WERI-Rb-1 (cell line): ENCODE measurements at regions not wholly inside any gene's neighbourhood (a gene's known extent, or its start where the extent isn't known, plus 50 kb on each side); places are given as distances from the start of the nearest gene placed in this dataset.

Experiments used
- DNase-seq: peaks from one replicate; pipeline ENCODE4 v3.0.0-alpha.2; 2020
- H3K27ac ChIP-seq: fragments of 250-450 bp; sonication (Bioruptor Pico); 2 replicates; pipeline ENCODE4 v1.5.1; 2020; ENCODE audit warnings: mild to moderate bottlenecking, moderate library complexity
- H3K27me3 ChIP-seq: fragments of 250-450 bp; sonication (Bioruptor Pico); 2 replicates; pipeline ENCODE4 v1.5.1; 2021; ENCODE audit warnings: mild to moderate bottlenecking, low read depth, moderate library complexity; ENCODE audit not compliant: insufficient read depth, severe bottlenecking
- H3K36me3 ChIP-seq: fragments of 250-450 bp; sonication (Bioruptor Pico); 2 replicates; pipeline ENCODE4 v1.5.1; 2020; ENCODE audit warnings: mild to moderate bottlenecking, moderate library complexity
- H3K4me3 ChIP-seq: 2 replicates; pipeline ENCODE4 v1.5.1; 2011; ENCODE audit warnings: low read depth, mild to moderate bottlenecking, control low read depth, low read length
- H3K9me3 ChIP-seq: fragments of 250-450 bp; sonication (Bioruptor Pico); 2 replicates; pipeline ENCODE4 v1.5.1; 2021; ENCODE audit warnings: mild to moderate bottlenecking, moderate library complexity; ENCODE audit not compliant: severe bottlenecking
- TF ChIP-seq, protein P1 (sequence below): IDR thresholded peaks from 2 replicates; pipeline ENCODE4 v1.5.1; 2011; ENCODE audit warnings: low read depth, mild to moderate bottlenecking, control low read depth, inconsistent platforms, low read length

DNA sequence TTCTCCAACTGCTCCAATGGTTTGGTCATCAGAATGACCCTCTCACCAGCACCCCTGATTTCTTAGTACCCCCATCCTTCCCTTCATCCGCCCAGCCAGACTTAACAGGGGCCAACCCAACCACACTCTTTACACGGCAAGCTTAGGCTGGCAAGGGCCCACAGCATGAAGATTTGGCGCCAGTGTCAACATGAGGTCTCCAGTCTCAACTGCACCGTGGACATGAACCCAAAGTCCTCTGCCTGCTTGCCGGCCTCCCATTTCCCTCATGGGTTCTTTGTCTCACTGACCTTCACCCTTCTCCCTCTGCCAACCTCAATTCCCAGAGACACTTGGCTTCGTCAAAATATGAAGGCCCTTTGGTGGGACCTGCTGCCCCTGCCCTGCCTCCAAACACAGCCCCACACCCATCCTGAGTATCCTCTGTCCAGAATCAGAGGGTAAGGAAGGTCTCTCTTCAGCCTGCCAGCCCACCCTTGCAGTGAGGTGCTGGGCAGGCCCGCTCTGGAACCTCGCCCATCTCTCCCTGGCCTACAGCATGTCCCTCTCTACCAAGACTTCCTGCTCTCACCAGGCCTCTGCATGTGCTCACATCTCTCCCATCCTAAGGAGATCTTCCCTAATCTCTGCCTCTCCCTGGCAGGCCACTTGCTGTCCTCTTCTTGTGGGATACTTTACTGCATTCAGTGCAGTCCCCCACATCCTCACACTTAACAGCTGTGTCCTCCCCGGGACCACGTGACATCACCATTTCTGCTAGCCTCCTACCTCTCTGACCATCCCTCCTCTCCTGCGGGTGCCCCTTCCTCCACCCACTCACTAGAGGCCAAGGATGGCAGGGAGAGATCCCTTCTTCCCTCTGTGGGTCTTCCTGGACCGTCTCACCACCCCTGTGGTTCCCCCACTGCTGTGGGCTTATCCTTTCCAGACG lies 91.7 kb upstream of the ZMIZ1 start:
- no peak overlapping the region for H3K4me3 ChIP-seq
- no peaks in the 10 kb centered on the region for H3K9me3 ChIP-seq
- TF ChIP-seq, protein P1, sequence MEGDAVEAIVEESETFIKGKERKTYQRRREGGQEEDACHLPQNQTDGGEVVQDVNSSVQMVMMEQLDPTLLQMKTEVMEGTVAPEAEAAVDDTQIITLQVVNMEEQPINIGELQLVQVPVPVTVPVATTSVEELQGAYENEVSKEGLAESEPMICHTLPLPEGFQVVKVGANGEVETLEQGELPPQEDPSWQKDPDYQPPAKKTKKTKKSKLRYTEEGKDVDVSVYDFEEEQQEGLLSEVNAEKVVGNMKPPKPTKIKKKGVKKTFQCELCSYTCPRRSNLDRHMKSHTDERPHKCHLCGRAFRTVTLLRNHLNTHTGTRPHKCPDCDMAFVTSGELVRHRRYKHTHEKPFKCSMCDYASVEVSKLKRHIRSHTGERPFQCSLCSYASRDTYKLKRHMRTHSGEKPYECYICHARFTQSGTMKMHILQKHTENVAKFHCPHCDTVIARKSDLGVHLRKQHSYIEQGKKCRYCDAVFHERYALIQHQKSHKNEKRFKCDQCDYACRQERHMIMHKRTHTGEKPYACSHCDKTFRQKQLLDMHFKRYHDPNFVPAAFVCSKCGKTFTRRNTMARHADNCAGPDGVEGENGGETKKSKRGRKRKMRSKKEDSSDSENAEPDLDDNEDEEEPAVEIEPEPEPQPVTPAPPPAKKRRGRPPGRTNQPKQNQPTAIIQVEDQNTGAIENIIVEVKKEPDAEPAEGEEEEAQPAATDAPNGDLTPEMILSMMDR: no peak
- no peak for DNase-seq
- no peaks in the 10 kb centered on the region for H3K27me3 ChIP-seq
- no peak overlapping the region for H3K27ac ChIP-seq
- no peaks in the 10 kb centered on the region for H3K36me3 ChIP-seq

DNA sequence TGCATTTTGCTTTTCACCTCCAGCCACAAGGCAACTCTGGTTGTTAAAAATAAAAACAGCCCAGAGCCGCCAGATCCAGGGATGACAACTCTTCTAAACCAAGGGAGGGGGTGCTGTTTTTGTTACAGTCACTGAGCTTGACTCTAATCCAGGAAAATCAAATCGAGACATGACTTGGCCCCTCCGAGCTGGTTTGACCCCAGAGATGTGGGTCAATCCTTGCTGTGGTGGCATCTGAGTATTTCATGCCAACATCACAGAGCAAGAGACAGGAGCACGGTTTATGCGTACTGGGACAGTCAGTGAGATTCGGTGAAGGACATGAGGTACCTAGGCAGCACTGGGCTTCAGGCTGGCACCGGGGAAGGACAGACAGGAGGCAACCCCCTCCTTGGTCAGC lies 88.8 kb upstream of the ZMIZ1 start:
- Histone ChIP-seq H3K4me3 (no peak overlapping the region), H3K9me3 (no peaks in the 10 kb centered on the region), H3K27ac (no peak overlapping the region), H3K27me3 (no peaks in the 10 kb centered on the region), H3K36me3 (no peaks in the 10 kb centered on the region)
- TF ChIP-seq, protein P1: no peak
- DNase-seq: no peak

DNA sequence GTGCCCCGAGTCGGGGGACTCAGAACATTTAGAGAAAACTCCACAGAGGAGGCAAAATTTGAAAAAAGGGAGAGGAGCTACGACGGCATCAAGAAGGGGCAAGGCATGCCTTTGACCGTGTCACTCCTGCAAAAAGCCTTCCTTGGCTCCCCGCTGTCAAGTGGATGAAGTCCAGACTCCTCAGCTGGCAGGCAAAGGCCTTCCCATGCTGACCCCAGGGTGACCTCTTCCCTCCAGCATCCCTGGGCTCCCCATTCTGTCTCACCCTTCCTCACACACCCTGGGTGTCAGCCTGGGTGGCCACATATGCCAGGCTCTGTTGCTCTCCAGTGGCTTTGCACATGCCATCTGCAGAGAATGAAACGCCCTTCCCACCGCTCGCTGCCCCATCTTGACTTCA lies 88.4 kb upstream of the ZMIZ1 start:
- Histone ChIP-seq H3K9me3 (no peaks in the 10 kb centered on the region), H3K4me3 (no peak overlapping the region), H3K36me3 (no peaks in the 10 kb centered on the region), H3K27me3 (no peaks in the 10 kb centered on the region), H3K27ac (no peak overlapping the region)
- TF ChIP-seq, protein P1: no peak
- DNase-seq: no peak

DNA sequence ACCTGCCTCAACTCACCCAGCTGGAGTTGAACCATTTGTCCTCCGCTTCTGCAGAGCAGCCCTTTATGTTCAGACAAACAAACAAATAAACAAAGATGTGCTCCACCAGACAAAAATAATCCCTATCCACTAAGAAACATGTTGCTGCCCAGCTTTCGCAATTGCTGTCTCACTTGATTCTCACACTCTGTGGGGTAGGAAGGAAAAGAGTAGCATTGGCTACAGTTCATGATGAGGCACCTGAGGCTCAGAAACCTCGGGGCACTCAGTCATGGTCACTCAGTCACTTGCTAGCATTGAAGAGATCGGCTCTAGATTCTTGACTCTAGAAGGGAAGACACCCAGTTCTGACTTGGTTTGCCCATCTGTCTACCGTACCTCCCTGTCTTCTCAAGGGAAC lies 88.0 kb upstream of the ZMIZ1 start:
- Histone ChIP-seq H3K9me3 (no peaks in the 10 kb centered on the region), H3K27ac (no peak overlapping the region), H3K36me3 (no peaks in the 10 kb centered on the region), H3K27me3 (no peaks in the 10 kb centered on the region), H3K4me3 (no peak overlapping the region)
- DNase-seq: no peak
- TF ChIP-seq, protein P1: no peak

DNA sequence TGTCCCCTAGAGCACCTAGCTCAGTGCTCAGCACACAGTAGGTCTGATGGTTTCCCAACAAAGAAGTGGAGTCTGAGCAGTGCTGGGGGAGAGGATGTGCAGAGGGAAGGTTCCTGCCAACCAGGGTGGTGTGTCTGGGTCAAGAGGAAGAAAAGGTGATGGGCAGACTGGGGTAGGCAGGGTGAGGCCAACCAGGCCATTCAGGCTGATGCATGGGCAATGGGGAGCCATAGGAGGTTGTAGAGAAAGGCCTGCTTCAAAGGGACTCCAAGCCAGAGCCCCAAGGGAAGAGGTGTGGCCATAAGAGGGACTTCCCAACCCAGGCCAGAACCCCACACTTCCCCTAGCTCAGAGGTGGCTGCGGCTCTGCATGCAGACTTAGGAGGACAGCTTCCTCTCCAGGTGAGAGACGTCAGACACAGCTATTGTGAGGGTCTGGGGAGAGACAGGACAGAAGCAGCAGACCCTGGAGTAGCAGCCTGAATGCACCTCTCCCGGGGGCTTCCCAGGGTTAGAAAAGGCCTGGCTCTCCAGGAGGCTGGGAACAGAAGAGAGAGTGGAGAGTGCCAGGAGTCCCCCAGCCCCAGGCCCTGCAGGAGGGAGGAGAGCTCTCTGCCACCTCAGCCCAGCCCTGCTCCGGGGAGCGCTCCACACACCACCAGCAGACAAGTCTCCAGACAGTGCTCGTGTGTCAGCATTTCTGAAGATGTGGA lies 87.4 kb upstream of the ZMIZ1 start:
- DNase-seq: no peak
- no peaks in the 10 kb centered on the region for H3K9me3 ChIP-seq
- H3K27ac ChIP-seq: no peak overlapping the region
- no peaks in the 10 kb centered on the region for H3K36me3 ChIP-seq
- TF ChIP-seq, protein P1: no peak
- no peak overlapping the region for H3K4me3 ChIP-seq
- no peaks in the 10 kb centered on the region for H3K27me3 ChIP-seq
